SJCRH30 (cell line): ENCODE measurements at regions not wholly inside any gene's neighbourhood (a gene's known extent, or its start where the extent isn't known, plus 50 kb on each side); places are given as distances from the start of the nearest gene placed in this dataset.

Experiments
- DNase-seq, 2 experiments: peaks; one replicate each; pipeline ENCODE4 v3.0.0-alpha.2; 2015 to 2020
- H3K27ac ChIP-seq: fragments of 250-450 bp; sonication (Bioruptor Pico); 2 replicates; pipeline ENCODE4 v1.5.1; 2020; ENCODE audit warnings: mild to moderate bottlenecking, moderate library complexity
- H3K27me3 ChIP-seq: fragments of 250-450 bp; sonication (Bioruptor Pico); 2 replicates; pipeline ENCODE4 v1.5.1; 2020; ENCODE audit warnings: mild to moderate bottlenecking, moderate library complexity
- H3K36me3 ChIP-seq: fragments of 250-450 bp; sonication (Bioruptor Pico); 2 replicates; pipeline ENCODE4 v1.5.1; 2020; ENCODE audit warnings: mild to moderate bottlenecking, moderate library complexity
- H3K4me1 ChIP-seq: fragments of 250-450 bp; sonication (Bioruptor Pico); 2 replicates; pipeline ENCODE4 v1.5.1; 2020; ENCODE audit warnings: mild to moderate bottlenecking, moderate library complexity
- H3K4me3 ChIP-seq: fragments of 250-450 bp; sonication (Bioruptor Pico); 2 replicates; pipeline ENCODE4 v1.5.1; 2020; ENCODE audit warnings: mild to moderate bottlenecking, moderate library complexity
- H3K9me3 ChIP-seq: fragments of 250-450 bp; sonication (Bioruptor Pico); replicated peaks from 2 replicates; pipeline ENCODE4 v1.5.1; 2020; ENCODE audit warnings: mild to moderate bottlenecking, moderate library complexity

- no peak overlapping the region for H3K4me3 ChIP-seq
- H3K36me3 ChIP-seq: no peaks in the 10 kb centered on the region
- H3K4me1 ChIP-seq: no peaks in the 10 kb centered on the region
- no peak overlapping the region for H3K27ac ChIP-seq
- no peaks in the 10 kb centered on the region for H3K27me3 ChIP-seq
- DNase-seq: no peak
- no peaks in the 10 kb centered on the region for H3K9me3 ChIP-seq
Observed at GRCh38 chr1:170318736-170319135, 173.0 kb downstream of the NTMT2 start.

GRCh38 chr1:170321113-170321512, 175.4 kb downstream of the NTMT2 start:
- DNase-seq: no peak
- Histone ChIP-seq H3K4me3 (no peak overlapping the region), H3K27me3 (no peaks in the 10 kb centered on the region)

GRCh38 chr1:170326186-170326585, 180.4 kb downstream of the NTMT2 start:
- Histone ChIP-seq H3K4me3 (no peak overlapping the region), H3K4me1 (no peaks in the 10 kb centered on the region), H3K27ac (no peak overlapping the region), H3K9me3 (no peaks in the 10 kb centered on the region), H3K27me3 (no peaks in the 10 kb centered on the region), H3K36me3 (no peaks in the 10 kb centered on the region)
- DNase-seq: no peak

More at GRCh38 chr1:170321113-170321512, 175.4 kb downstream of the NTMT2 start:
- H3K9me3 ChIP-seq: no peaks in the 10 kb centered on the region
- H3K27ac ChIP-seq: no peak overlapping the region
- no peaks in the 10 kb centered on the region for H3K4me1 ChIP-seq
- H3K36me3 ChIP-seq: no peaks in the 10 kb centered on the region

- no peaks in the 10 kb centered on the region for H3K9me3 ChIP-seq
- no peaks in the 10 kb centered on the region for H3K4me1 ChIP-seq
Observed at GRCh38 chr1:170332801-170333200, 187.0 kb downstream of the NTMT2 start.

DNA sequence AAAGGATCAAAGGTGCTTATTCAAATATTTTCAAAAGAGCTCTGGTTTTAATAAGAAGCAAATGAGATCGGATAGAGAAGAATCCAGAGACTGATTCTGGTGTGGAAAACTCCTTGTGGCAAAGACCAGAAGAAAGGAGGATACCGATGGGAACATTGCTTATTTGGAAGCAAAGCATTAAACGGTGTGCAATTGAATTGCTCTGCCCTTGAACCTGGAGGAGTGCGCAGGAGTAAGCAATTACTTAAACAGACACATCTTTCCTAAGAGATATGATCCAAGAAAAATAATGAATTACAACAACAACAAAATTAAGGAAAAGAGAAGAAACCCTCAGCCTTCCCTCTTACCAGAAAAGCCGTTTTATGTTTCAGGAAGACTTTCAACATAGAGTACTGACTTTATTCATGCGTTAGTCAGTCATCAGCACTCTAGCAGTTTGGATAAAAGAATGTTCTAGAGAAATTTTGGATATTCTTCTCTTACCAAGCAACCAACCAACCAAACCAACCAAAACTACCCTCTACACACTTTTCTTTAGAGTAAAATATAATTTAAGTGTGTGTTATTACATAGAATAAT, 191.7 kb downstream of the NTMT2 start:
- Histone ChIP-seq H3K4me1 (no peaks in the 10 kb centered on the region), H3K9me3 (no peaks in the 10 kb centered on the region), H3K27me3 (no peaks in the 10 kb centered on the region), H3K4me3 (no peak overlapping the region), H3K36me3 (no peaks in the 10 kb centered on the region), H3K27ac (no peak overlapping the region)
- no peak for DNase-seq

More at GRCh38 chr1:170332801-170333200, 187.0 kb downstream of the NTMT2 start:
- no peak for DNase-seq
- Histone ChIP-seq H3K27me3 (no peaks in the 10 kb centered on the region), H3K27ac (no peak overlapping the region), H3K36me3 (no peaks in the 10 kb centered on the region), H3K4me3 (no peak overlapping the region)

DNA sequence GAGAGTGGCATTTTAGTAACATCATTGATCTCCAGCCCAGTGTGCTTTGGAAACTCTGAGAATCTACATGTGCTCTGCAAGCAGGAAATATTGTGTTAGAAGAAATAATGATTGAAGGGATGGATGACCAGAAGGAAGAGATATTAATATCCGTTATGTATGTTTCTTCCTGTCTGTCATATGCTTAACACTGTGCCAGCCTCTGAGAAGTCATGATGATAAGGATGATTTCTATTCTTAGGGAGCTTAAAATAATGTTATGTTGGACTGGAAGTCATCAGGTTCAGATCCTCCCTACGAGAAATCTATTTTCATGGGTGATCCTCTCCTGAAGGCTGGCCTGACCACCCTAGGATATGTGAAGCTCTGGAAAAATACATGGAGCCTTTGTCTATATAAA, 192.4 kb upstream of the GORAB start:
- Histone ChIP-seq H3K4me3 (no peak overlapping the region), H3K4me1 (no peaks in the 10 kb centered on the region), H3K27me3 (no peaks in the 10 kb centered on the region), H3K27ac (no peak overlapping the region), H3K9me3 (no peaks in the 10 kb centered on the region), H3K36me3 (no peaks in the 10 kb centered on the region)
- no peak for DNase-seq

GRCh38 chr1:170340308-170340707, 191.7 kb upstream of the GORAB start:
- Histone ChIP-seq H3K27me3 (no peaks in the 10 kb centered on the region), H3K27ac (no peak overlapping the region), H3K9me3 (no peaks in the 10 kb centered on the region), H3K4me3 (no peak overlapping the region), H3K36me3 (no peaks in the 10 kb centered on the region), H3K4me1 (no peaks in the 10 kb centered on the region)
- no peak for DNase-seq

GRCh38 chr1:170351366-170351946, 180.5 kb upstream of the GORAB start:
- no peaks in the 10 kb centered on the region for H3K9me3 ChIP-seq
- H3K4me3 ChIP-seq: no peak overlapping the region
- H3K27me3 ChIP-seq: no peaks in the 10 kb centered on the region
- no peaks in the 10 kb centered on the region for H3K36me3 ChIP-seq
- DNase-seq: no peak
- H3K27ac ChIP-seq: no peak overlapping the region
- H3K4me1 ChIP-seq: no peaks in the 10 kb centered on the region

GRCh38 chr1:170354246-170354645, 177.7 kb upstream of the GORAB start:
- Histone ChIP-seq H3K4me3 (no peak overlapping the region), H3K9me3 (no peaks in the 10 kb centered on the region), H3K27me3 (no peaks in the 10 kb centered on the region), H3K36me3 (no peaks in the 10 kb centered on the region), H3K4me1 (no peaks in the 10 kb centered on the region), H3K27ac (no peak overlapping the region)
- DNase-seq: no peak

DNA sequence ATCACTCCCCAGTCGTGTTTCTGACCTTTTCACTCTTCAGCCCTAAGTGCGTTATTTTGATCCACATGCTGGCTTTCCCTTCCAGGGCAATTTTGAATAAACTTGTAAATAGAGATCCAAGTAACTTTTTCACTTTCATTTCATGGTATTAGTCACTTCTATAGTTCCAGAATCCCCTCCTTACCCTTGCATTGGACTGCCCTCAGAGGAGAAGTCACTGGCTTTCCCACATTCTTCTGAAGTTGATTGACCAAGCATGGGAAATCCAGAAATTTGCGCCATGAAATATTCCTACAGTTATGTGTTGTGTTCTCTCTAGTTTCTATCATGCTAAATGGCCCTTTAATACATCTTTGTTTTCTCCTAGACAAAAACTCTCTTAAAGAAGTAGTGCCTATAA, 177.3 kb upstream of the GORAB start:
- Histone ChIP-seq H3K36me3 (no peaks in the 10 kb centered on the region), H3K9me3 (no peaks in the 10 kb centered on the region), H3K4me1 (no peaks in the 10 kb centered on the region), H3K27ac (no peak overlapping the region), H3K27me3 (no peaks in the 10 kb centered on the region), H3K4me3 (no peak overlapping the region)
- no peak for DNase-seq

DNA sequence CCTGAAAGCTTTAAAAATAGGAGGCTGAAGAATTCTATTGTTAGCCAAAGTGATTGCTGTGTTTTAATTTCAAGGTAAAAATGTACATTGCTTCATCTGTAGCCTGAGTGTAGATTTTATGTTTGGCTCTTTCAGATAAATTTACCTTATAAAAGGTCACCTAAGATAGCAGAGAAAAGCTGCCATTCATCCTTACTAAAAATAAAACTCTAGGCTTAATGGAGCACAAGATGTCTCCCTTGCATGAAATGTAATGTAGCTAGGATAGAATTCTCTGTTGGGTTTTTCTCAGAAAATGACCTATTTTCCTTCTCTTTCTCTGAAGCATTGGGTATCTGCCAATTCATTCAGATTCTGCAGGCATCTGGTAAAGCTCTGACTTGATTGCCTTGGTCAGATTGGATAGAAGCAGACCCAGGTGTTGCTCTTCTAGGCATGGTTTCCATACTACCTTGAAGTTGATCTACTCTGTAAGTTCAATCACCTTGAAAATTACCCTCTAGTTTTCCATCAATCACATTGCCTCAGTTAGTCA, 176.6 kb upstream of the GORAB start:
- H3K27me3 ChIP-seq: no peaks in the 10 kb centered on the region
- no peak for DNase-seq
- H3K36me3 ChIP-seq: no peaks in the 10 kb centered on the region
- H3K9me3 ChIP-seq: no peaks in the 10 kb centered on the region
- H3K27ac ChIP-seq: no peak overlapping the region
- H3K4me3 ChIP-seq: no peak overlapping the region
- H3K4me1 ChIP-seq: no peaks in the 10 kb centered on the region

- Histone ChIP-seq H3K27me3 (no peaks in the 10 kb centered on the region), H3K27ac (no peak overlapping the region), H3K4me1 (no peaks in the 10 kb centered on the region)
Observed at GRCh38 chr1:170356585-170356984, 175.4 kb upstream of the GORAB start.

GRCh38 chr1:170357750-170358149, 174.2 kb upstream of the GORAB start:
- Histone ChIP-seq H3K36me3 (no peaks in the 10 kb centered on the region), H3K27me3 (no peaks in the 10 kb centered on the region)

More at GRCh38 chr1:170356585-170356984, 175.4 kb upstream of the GORAB start:
- H3K9me3 ChIP-seq: no peaks in the 10 kb centered on the region
- H3K4me3 ChIP-seq: no peak overlapping the region
- no peak for DNase-seq
- no peaks in the 10 kb centered on the region for H3K36me3 ChIP-seq

DNA sequence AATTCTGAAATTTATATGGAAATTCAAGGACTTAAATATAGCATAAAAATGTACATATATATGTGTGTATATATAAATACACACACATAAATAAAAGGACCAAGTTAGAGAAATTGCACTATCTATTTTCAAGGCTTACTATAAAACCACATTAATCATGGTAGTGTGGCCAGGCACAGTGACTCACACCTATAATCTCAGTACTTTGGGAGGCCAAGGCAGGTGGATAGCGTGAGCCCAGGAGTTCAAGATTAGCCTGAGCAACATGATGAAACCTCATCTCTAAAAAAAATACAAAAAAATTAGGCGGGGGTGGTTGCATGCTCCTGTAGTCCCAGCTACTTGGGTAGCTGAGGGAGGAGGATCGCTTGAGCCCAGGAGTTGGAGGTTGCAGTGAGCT, 171.4 kb upstream of the GORAB start:
- Histone ChIP-seq H3K4me3 (no peak overlapping the region), H3K27ac (no peak overlapping the region), H3K36me3 (no peaks in the 10 kb centered on the region), H3K4me1 (no peaks in the 10 kb centered on the region), H3K27me3 (no peaks in the 10 kb centered on the region), H3K9me3 (no peaks in the 10 kb centered on the region)
- DNase-seq: no peak

More at GRCh38 chr1:170357750-170358149, 174.2 kb upstream of the GORAB start:
- Histone ChIP-seq H3K27ac (no peak overlapping the region), H3K4me3 (no peak overlapping the region), H3K9me3 (no peaks in the 10 kb centered on the region), H3K4me1 (no peaks in the 10 kb centered on the region)
- DNase-seq: no peak

DNA sequence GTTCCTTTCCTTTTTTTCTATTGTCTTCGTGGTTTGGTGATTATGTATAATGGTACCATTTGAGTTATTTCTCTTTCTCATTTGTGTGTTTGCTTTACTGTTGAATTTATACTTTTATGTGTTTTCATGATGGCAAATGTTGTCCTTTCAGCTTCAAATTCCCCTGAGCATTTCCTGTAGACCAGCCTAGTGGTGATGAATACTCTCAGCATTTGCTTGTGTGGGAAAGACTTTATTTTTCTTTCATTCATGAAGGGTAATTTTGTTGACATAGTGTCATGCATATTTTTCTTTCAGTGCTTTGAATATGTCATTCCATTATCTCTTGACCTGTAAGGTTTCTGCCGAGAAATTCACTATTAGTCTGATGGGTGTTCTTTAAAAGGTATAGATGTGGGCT, 166.6 kb upstream of the GORAB start:
- H3K36me3 ChIP-seq: no peaks in the 10 kb centered on the region
- no peak for DNase-seq
- H3K9me3 ChIP-seq: no peaks in the 10 kb centered on the region
- H3K4me3 ChIP-seq: no peak overlapping the region
- H3K4me1 ChIP-seq: no peaks in the 10 kb centered on the region
- H3K27me3 ChIP-seq: no peaks in the 10 kb centered on the region
- H3K27ac ChIP-seq: no peak overlapping the region

DNA sequence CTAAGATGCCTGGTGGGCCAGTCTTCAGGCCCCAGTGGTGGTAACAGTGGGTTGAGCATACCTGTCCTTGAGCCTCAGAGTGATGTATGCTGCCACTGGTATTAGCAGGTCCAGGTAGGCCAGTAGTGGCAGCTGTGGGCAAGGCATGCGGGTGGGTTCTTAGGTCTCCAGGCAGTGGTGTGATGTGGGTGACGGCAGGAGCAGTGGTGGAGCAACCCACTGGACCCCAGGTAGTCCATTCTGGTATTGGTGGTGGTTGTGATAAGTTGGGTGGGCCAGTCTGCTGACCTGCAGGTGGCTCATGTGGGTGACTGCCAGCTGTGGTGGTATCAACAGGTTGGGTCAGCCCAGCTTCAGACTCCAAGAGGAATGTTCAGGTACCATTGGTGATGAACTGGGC, 165.0 kb upstream of the GORAB start:
- H3K9me3 ChIP-seq: no peaks in the 10 kb centered on the region
- no peaks in the 10 kb centered on the region for H3K36me3 ChIP-seq
- DNase-seq: no peak
- no peak overlapping the region for H3K4me3 ChIP-seq
- H3K4me1 ChIP-seq: no peaks in the 10 kb centered on the region
- no peak overlapping the region for H3K27ac ChIP-seq
- H3K27me3 ChIP-seq: no peaks in the 10 kb centered on the region
